Astrocyte (in vitro differentiated cells and primary cell): ENCODE measurements at regions not wholly inside any gene's neighbourhood (a gene's known extent, or its start where the extent isn't known, plus 50 kb on each side); places are given as distances from the start of the nearest gene placed in this dataset.

Experiments
- DNase-seq: peaks from one replicate; pipeline ENCODE4 v3.0.0-alpha.2; 2010; ENCODE audit warnings: low read depth
- FAIRE-seq: peaks from 2 replicates; lab custom pipeline; 2011; peaks lifted over from hg19 to GRCh38; lab: Jason Lieb, UNC
- H2AFZ ChIP-seq: 2 replicates; pipeline ENCODE4 v1.6.0; 2012; ENCODE audit warnings: low read depth, low read length, inconsistent platforms
- H3K27ac ChIP-seq: 2 replicates; pipeline ENCODE4 v1.5.1; 2011; ENCODE audit warnings: low read depth, low read length, inconsistent platforms
- H3K27me3 ChIP-seq: 2 replicates; pipeline ENCODE4 v1.6.0; 2011; ENCODE audit warnings: low read length, inconsistent platforms; ENCODE audit not compliant: insufficient read depth
- H3K36me3 ChIP-seq: 2 replicates; pipeline ENCODE4 v1.5.1; 2011; ENCODE audit warnings: low read length, inconsistent platforms; ENCODE audit not compliant: insufficient read depth
- H3K4me1 ChIP-seq: 2 replicates; pipeline ENCODE4 v1.5.1; 2011; ENCODE audit warnings: low read length, inconsistent platforms; ENCODE audit not compliant: insufficient read depth
- H3K4me2 ChIP-seq: 2 replicates; pipeline ENCODE4 v1.6.0; 2012; ENCODE audit warnings: low read length, inconsistent platforms
- H3K4me3 ChIP-seq: 2 replicates; pipeline ENCODE4 v1.5.1; 2011; ENCODE audit warnings: low read depth, mild to moderate bottlenecking, low read length, inconsistent platforms; ENCODE audit not compliant: insufficient read depth
- H3K79me2 ChIP-seq: 2 replicates; pipeline ENCODE4 v1.6.0; 2012; ENCODE audit warnings: mild to moderate bottlenecking, low read length, inconsistent platforms; ENCODE audit not compliant: insufficient read depth
- H3K9ac ChIP-seq: 2 replicates; pipeline ENCODE4 v1.6.0; 2012; ENCODE audit warnings: mild to moderate bottlenecking, low read length, inconsistent platforms
- H3K9me3 ChIP-seq: 2 replicates; pipeline ENCODE4 v1.5.1; 2012; ENCODE audit warnings: low read depth, mild to moderate bottlenecking, low read length, inconsistent platforms; ENCODE audit not compliant: insufficient read depth
- H4K20me1 ChIP-seq: 2 replicates; pipeline ENCODE4 v1.6.0; 2012; ENCODE audit warnings: low read length, inconsistent platforms; ENCODE audit not compliant: insufficient read depth
- H3K27ac Mint-ChIP-seq: one replicate; pipeline ENCODE4 v1.8.0; 2021; ENCODE audit warnings: mild to moderate bottlenecking, mixed read lengths; ENCODE audit not compliant: unreplicated experiment
- H3K27me3 Mint-ChIP-seq: one replicate; pipeline ENCODE4 v1.8.0; 2021; ENCODE audit warnings: low read depth, mixed read lengths; ENCODE audit not compliant: unreplicated experiment
- H3K36me3 Mint-ChIP-seq: one replicate; pipeline ENCODE4 v1.8.0; 2021; ENCODE audit warnings: low read depth, mixed read lengths; ENCODE audit not compliant: unreplicated experiment
- H3K4me1 Mint-ChIP-seq: one replicate; pipeline ENCODE4 v1.8.0; 2021; ENCODE audit warnings: low read depth, mixed read lengths; ENCODE audit not compliant: unreplicated experiment
- H3K4me3 Mint-ChIP-seq: one replicate; pipeline ENCODE4 v1.8.0; 2021; ENCODE audit warnings: mild to moderate bottlenecking, moderate library complexity, mixed read lengths; ENCODE audit not compliant: unreplicated experiment
- H3K9me3 Mint-ChIP-seq: one replicate; pipeline ENCODE4 v1.8.0; 2021; ENCODE audit warnings: mild to moderate bottlenecking, mixed read lengths; ENCODE audit not compliant: unreplicated experiment
- CTCF ChIP-seq: IDR thresholded peaks from 2 replicates; pipeline ENCODE4 v1.5.1; 2011; ENCODE audit warnings: low read depth, mild to moderate bottlenecking, inconsistent platforms, low read length, moderate library complexity; ENCODE audit not compliant: insufficient read depth
- EZH2 ChIP-seq: IDR thresholded peaks from 2 replicates; pipeline ENCODE4 v1.6.1; 2012; ENCODE audit warnings: mild to moderate bottlenecking, low read length, inconsistent platforms; ENCODE audit not compliant: insufficient read depth

- Mint-ChIP-seq H3K4me3 (no peak overlapping the region), H3K27me3 (no peaks in the 10 kb centered on the region), H3K36me3 (no peaks in the 10 kb centered on the region), H3K27ac (no peak overlapping the region), H3K4me1 (peaks cover 15% of the 10 kb centered on the region), H3K9me3 (no peaks in the 10 kb centered on the region)
- no peak overlapping the region for H2AFZ ChIP-seq
- H3K9me3 ChIP-seq, result no peaks in the 10 kb centered on the region
- TF ChIP-seq CTCF (no peak), EZH2 (no peak)
- H3K4me2 ChIP-seq, result no peak overlapping the region
- no peak for FAIRE-seq
- H3K79me2 ChIP-seq, result no peaks in the 10 kb centered on the region
- H3K36me3 ChIP-seq, result no peaks in the 10 kb centered on the region
- no peak overlapping the region for H3K4me3 ChIP-seq
- H3K27ac ChIP-seq, result no peak overlapping the region
- DNase-seq, result peak; percentile 35
- no peak overlapping the region for H3K9ac ChIP-seq
- H3K27me3 ChIP-seq, result no peaks in the 10 kb centered on the region
- H3K4me1 ChIP-seq, result no peaks in the 10 kb centered on the region
- H4K20me1 ChIP-seq, result no peaks in the 10 kb centered on the region
These were observed 269.4 kb upstream of the NBEA start for GRCh38 chr13:34672631-34673030.

- Mint-ChIP-seq H3K4me1 (peaks cover 15% of the 10 kb centered on the region), H3K9me3 (no peaks in the 10 kb centered on the region), H3K4me3 (no peak overlapping the region), H3K36me3 (no peaks in the 10 kb centered on the region), H3K27me3 (no peaks in the 10 kb centered on the region), H3K27ac (no peak overlapping the region)
- H3K36me3 ChIP-seq, result no peaks in the 10 kb centered on the region
- FAIRE-seq (no peak), DNase-seq (peak; percentile 27)
- TF ChIP-seq EZH2 (no peak), CTCF (no peak)
- no peaks in the 10 kb centered on the region for H3K27me3 ChIP-seq
- no peak overlapping the region for H3K9ac ChIP-seq
- H3K4me3 ChIP-seq, result no peak overlapping the region
- H3K79me2 ChIP-seq, result no peaks in the 10 kb centered on the region
- H2AFZ ChIP-seq, result no peak overlapping the region
- no peaks in the 10 kb centered on the region for H4K20me1 ChIP-seq
- H3K27ac ChIP-seq, result no peak overlapping the region
- H3K4me1 ChIP-seq, result no peaks in the 10 kb centered on the region
- no peaks in the 10 kb centered on the region for H3K9me3 ChIP-seq
- H3K4me2 ChIP-seq, result no peak overlapping the region
These were observed 266.4 kb upstream of the NBEA start for GRCh38 chr13:34675626-34676025.

GRCh38 chr13:34678154-34678553, 263.9 kb upstream of the NBEA start:
- H3K4me3 Mint-ChIP-seq, result no peak overlapping the region
- peaks cover 5% of the 10 kb centered on the region for H3K4me1 Mint-ChIP-seq
- no peak overlapping the region for H2AFZ ChIP-seq
- no peaks in the 10 kb centered on the region for H4K20me1 ChIP-seq
- no peaks in the 10 kb centered on the region for H3K9me3 ChIP-seq
- H3K4me1 ChIP-seq, result no peaks in the 10 kb centered on the region
- no peak for FAIRE-seq
- DNase-seq, result peak; percentile 48
- H3K36me3 ChIP-seq, result no peaks in the 10 kb centered on the region
- no peaks in the 10 kb centered on the region for H3K9me3 Mint-ChIP-seq
- H3K27ac ChIP-seq, result no peak overlapping the region
- H3K9ac ChIP-seq, result no peak overlapping the region
- no peaks in the 10 kb centered on the region for H3K79me2 ChIP-seq
- no peaks in the 10 kb centered on the region for H3K27me3 ChIP-seq
- H3K4me2 ChIP-seq, result no peak overlapping the region
- peak overlapping the region; percentile 34 for H3K27ac Mint-ChIP-seq
- no peak overlapping the region for H3K4me3 ChIP-seq
- no peaks in the 10 kb centered on the region for H3K27me3 Mint-ChIP-seq
- no peak for TF ChIP-seq EZH2
- TF ChIP-seq CTCF, result no peak
- no peaks in the 10 kb centered on the region for H3K36me3 Mint-ChIP-seq
